Left ventricle myocardium inferior (tissue), 1 donor: ENCODE measurements at regions not wholly inside any gene's neighbourhood (a gene's known extent, or its start where the extent isn't known, plus 50 kb on each side); places are given as distances from the start of the nearest gene placed in this dataset.

ENCODE experiments used
- DNase-seq: peaks from one replicate; pipeline ENCODE4 v3.0.0-alpha.2; 2020
- H3K27ac ChIP-seq: fragments of 200-600 bp; replicated peaks from 2 replicates; pipeline ENCODE4 v1.8.0; 2021
- H3K27me3 ChIP-seq: fragments of 200-600 bp; 2 replicates; pipeline ENCODE4 v1.8.0; 2021; ENCODE audit warnings: low read depth
- H3K36me3 ChIP-seq: fragments of 200-600 bp; 2 replicates; pipeline ENCODE4 v1.8.0; 2021
- H3K4me1 ChIP-seq: fragments of 200-600 bp; 2 replicates; pipeline ENCODE4 v1.8.0; 2021
- H3K4me3 ChIP-seq: fragments of 200-600 bp; 2 replicates; pipeline ENCODE4 v1.8.0; 2021; ENCODE audit warnings: mild to moderate bottlenecking, moderate library complexity
- H3K9me3 ChIP-seq: fragments of 200-600 bp; replicated peaks from 2 replicates; pipeline ENCODE4 v1.8.0; 2021
- CTCF ChIP-seq: fragments of 200-600 bp; IDR thresholded peaks from 2 replicates; pipeline ENCODE4 v1.8.0; 2021; ENCODE audit warnings: antibody characterized with exemption, mild to moderate bottlenecking, borderline replicate concordance
- intact Hi-C: fragments of 100-400 bp; cut with micrococcal nuclease; formaldehyde crosslinking; loops from one replicate; pipeline ENCODE4 v1.11.0; 2022
- donor health status: DM: no; HTN: yes; CAD: no; lungs with severe emphysema.

- no peak for TF ChIP-seq CTCF
- H3K27me3 ChIP-seq = peaks cover 6% of the 10 kb centered on the region
- no peak overlapping the region for H3K4me3 ChIP-seq
- DNase-seq = no peak
- H3K4me1 ChIP-seq = no peaks in the 10 kb centered on the region
- H3K9me3 ChIP-seq = no peaks in the 10 kb centered on the region
- intact Hi-C loops = no loop called here
- no peaks in the 10 kb centered on the region for H3K36me3 ChIP-seq
- no peak overlapping the region for H3K27ac ChIP-seq
Measured at GRCh38 chr2:221624475-221624874, 52.4 kb upstream of the EPHA4 start.
